MV-4-11 (cell line): ENCODE measurements at regions not wholly inside any gene's neighbourhood (a gene's known extent, or its start where the extent isn't known, plus 50 kb on each side); places are given as distances from the start of the nearest gene placed in this dataset.
"Not testable (repeated sequence)": the region's sequence is repeated elsewhere in the genome, so short reads cannot be mapped to it uniquely, and the experiment has no call there.

Experiments used
- DNase-seq: peaks from one replicate; lab custom pipeline; 2025; lab: John Stamatoyannopoulos, UW

DNA sequence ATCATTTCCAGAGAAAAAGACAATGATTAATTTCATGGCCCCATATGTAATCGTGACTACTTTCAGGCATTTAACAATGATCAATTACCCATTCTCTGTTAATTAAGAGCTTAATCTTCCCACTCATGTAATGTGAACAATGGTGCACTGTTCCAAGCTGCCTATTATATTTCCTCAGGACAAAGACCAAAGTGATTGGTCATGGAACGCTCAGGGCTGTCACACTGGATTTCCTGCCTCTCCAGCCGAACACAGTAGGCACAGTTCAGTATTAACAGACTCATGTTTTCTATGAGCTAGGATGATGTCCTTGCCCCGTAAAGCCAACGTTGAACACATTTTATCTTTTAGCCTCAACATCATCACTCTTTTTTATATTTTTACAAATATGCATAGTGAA is 142.7 kb upstream of the FZD8 start:
- no peak for DNase-seq

DNA sequence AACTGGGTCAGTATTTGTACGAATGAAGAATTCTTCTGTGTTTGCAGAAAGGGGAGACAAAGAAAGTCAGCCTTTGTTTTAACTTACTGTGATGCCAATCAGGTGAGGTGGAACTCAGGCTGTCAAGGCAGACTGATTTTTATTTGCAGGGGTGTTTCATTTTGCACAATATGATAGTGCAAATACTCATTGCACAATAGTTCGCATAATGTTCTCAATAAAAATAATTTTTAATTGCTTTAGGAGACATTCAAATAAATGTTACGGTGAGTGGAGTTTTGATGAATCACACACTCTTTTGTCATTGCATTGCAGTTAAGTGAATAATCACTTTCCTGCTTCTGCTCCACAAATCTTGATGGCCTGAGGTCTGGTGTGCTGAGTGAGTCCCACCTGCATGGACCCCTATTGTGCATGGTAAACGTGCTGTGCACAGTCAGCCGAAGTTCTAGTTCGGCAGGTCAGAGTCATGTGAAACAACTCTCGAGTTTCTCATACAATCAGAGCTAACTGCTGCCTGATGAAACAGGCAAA is 141.3 kb upstream of the FZD8 start:
- DNase-seq: no peak

DNA sequence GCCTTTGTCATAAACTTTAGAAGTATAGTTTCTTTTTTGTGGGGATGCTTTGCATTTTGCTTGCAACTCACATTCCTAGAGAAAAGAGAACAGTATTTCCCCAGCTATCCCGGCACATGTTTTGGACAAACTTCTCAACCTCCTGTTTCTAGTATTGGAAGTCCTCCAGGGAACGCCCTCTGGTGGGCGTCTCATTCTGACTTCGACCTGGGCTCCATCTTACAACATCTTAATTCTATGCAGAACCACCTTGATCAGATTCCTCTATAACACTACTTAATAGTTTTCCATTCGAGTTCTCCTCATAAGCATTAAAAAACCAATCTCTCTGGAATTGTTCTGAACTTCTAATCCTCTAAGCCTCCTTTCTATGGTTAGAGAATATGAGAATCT is 139.5 kb upstream of the FZD8 start:
- no peak for DNase-seq

DNA sequence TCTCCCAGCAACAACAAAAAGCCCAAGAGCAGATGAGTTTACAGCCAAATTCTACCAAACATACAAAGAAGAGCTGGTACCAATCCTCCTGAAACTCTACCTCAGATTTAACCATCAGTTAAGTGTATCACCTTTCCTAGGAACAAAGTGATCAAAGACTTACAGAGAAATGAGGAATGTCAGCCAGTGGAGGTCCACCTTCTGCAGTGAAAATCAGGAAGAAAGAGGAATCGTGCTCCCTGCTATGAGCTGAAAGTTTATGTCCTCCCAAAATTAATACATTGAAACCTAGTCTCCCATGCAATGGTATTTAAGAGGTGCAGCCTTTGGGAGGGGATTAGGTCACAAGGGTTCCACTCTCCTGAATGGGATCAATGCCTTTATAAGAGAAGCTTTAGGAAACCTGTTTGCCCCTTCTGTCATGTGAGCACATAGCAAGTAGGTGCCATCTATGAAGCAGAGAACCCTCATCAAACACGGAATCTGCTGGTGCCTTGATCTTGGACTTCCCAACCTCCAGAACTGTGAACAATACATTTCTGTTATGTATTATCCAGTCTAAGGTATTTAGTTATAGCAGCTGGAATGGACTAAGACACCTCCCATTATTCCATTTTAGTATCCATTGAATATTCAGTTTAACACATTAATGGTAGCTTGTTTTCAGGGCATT is 139.0 kb upstream of the FZD8 start:
- no peak for DNase-seq

DNA sequence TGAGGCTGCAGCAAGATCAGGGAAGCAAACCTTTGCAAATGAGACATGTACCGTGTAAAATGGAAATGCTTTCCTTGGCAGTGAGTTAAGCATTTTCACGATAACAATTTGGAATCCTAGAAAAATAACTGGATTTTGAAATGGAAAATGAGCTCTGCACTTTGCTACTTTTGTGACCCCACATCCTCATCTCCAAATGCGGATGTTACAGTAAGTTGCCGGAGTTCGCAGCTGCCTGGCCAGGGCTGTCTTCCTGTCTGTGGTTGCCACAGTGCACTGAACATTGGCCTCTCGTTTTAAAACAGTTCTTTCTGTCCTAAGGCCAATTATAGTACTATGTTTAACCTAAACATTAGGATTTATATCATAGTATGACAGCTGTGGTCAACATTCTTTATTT is 136.2 kb upstream of the FZD8 start:
- peak; percentile 83 for DNase-seq

DNA sequence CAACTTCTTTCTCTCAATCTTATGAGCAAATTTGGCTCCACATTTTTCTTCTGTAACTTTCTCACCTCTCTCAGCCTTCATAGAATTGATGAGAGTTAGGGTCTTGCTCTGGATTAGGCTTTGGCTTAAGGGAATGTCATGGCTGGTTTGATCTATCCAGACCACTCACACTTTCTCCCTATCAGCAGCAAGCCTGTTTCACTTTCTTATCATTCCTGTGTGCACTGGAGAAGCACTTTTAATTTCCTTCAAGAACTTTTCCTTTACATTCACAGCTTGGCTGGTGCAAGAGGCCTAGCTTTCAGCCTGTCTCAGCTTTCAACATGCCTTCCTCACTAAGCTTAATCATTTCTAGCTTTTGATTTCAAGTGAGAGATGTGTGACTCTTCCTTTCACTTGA is 134.5 kb upstream of the FZD8 start:
- not testable (repeated sequence) for DNase-seq

DNA sequence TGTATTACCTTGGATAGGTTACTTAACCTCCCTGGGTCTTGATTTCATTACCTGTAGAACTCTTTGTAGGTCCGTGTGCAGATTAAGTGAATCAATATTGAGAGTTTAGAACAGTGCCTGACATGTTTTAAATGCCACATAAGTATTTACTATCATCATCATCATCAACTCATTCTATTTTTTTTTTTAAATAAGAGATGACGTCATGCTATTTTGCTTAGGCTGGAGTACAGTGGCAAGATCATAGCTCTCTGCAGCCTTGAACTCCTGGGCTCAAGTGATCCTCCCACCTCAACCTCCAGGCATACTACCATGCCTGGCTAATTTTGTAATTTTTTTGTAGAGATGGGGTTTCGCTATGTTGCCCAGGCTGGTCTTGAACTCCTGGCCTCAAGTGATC is 132.0 kb upstream of the FZD8 start:
- DNase-seq: no peak

DNA sequence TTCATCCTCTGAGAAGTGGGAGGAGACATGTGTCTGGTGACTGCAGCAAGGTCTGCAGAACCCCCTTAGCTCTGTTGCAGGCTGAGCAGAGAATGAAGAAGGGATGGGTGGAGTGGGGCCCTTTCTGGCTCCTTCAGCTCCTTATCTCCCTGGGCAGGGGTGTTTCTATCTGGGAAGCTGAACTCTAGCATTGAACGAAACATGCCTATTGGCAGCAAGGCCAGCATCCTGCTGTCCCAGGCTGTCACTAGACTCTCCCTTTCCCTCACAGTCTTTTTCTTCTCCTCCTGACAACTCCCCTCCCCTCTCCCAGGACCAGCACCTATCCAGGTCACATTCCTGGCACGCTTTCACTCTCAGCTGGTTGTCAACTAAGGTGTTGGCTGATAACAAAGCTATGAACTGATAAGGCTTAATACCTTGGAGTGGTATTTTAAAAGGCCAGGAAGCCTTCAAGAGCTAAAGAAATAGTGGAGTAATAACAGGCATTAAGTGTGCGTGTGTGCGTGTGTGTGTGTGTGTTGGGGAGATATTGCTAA is 128.8 kb upstream of the FZD8 start:
- no peak for DNase-seq

DNA sequence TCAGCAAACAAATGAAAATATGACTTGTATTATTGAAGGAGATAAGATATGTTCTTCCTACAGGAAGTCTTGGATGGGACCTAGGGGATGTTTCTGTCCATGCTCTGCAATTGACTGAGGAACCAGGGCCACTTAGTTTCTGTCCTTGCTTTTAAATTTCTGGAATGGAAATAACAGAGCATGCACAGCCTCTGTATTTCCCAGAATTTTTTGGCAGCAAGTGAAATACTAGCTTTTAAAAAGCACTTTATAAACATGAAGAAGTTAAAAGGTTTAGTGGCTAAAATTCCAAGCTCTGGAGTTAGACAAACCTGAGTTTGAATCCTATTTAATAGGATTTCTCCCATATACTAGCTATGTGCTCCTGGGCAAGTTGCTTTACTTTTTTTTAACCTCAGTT is 127.7 kb upstream of the FZD8 start:
- DNase-seq: no peak

DNA sequence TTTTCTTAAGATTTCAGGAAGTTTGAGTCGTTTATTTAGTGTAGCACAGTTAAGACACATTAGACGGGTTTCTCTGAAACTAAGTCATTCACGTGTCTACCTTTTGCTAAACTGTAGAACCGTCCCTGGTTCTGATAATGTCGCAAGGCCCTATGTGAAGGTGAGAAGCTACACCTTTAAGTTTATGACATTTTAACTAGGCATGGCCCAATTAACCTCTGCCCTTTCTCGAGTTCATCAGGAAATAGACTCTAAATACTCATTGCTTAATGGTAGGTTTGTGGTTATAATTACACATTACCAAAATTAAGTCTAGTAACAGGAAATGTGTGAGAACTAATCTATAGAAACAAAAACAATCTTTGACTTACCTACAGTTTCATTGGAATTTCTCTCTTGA is 126.6 kb upstream of the FZD8 start:
- DNase-seq: peak; percentile 43

DNA sequence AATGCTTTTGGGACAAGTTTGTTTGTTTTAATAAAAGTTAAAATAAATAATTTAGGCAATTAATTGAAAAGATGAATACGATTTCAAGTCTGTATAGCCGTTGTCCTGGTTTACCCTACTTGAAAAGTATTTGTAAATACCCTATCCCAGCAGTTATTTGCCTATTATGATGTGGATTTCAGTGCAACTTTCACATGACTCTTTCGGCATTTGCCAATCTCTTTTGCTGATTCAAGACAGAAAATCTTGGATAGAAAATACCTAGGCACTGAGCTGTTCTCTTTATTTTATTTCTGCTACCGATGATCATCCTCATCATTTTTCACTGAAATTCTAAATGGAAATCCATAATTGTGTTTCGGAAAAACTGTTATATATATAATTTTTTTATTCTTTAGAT is 125.9 kb upstream of the FZD8 start:
- DNase-seq: no peak

DNA sequence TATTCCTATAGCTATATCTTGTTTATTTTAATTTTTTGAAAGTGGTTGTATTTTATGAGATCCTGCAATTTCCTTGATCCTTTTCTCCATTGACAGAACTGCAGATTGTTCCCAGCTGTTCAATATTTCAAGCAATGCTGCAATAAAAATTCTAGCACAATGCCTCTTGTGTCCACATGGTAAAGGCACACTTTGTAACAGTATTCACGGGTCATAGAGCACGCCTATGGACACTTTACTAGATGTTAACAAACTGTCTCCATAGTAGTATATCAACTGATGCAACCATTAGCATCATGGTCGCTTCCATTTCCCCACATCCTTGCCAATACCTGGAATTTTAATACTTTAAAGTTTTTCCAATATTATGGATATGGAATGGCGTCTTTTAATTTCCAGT is 123.9 kb upstream of the FZD8 start:
- no peak for DNase-seq

DNA sequence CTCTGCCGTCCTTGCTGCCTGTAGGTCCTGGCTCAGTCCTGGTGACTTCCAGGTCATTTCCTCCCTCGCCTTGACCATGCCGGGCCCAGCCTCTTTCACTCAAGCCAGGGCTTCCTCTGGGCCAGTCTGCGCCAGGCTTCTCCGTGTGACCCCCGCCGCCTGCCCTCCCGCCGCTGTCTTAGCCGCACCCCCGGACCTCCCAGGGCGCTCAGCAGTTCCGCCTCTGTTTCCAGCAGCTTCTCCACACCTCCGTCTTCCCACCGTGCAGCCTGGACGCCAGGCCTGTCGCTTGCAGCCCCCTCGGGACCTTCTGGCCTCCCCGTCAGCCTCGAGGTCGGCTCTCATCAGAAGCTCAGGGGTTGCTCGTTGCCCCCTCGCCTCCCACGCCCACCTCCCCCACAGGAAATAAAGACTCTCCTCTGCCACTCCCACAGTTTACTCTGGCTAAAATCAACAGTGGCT is 123.0 kb upstream of the FZD8 start:
- no peak for DNase-seq

DNA sequence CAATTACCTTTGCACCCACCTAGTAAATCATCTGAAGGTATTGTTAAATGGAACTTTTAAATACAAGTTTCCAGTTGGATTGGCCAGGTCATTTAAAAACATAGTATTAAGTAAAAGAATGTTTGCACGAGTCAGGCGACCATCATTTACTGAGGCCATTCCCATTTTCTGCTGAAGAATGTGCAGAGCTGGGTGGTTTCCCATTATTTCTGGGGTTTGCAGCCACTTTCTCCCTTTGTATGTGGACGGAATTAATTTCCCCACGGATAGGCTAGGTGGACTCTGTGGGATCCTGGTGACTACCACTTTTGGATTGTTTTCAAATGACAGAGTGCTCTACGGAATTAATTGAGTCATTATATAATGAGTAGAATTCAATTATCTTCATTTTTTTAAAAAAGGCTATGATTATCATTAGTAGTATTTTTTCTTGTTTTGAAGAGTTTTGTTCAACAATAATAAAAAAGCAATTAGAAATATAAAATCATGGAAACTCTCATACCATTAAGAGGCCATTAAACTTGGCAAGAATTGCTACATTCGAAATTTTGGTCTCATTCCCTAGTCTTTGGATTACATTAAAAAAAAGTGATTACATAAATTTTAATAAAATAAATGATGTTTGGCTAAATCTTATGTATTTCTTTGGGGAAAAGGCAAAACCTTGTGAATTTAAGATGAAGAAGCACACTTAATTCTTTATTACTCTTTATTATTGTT is 120.4 kb upstream of the FZD8 start:
- DNase-seq: no peak

DNA sequence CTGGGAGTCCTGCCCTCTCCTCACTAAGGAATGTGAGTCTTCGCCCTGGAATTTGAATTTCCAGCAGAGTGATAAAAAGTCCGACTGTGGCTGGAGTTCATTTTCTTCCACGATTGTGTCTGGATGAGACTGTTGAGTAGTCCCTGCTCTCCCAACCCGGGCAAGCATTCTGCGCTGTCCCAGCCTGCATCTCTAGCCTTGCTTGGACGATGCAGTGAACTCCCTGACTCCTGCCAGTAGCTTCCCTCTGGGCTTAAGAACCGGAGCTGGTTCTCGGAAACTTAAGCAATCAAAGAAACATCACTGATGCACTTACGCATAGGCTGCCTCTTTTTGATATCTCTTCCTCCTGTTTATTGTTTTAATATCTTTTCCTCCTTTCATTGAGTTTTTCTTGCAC is 116.0 kb upstream of the FZD8 start:
- DNase-seq: no peak

DNA sequence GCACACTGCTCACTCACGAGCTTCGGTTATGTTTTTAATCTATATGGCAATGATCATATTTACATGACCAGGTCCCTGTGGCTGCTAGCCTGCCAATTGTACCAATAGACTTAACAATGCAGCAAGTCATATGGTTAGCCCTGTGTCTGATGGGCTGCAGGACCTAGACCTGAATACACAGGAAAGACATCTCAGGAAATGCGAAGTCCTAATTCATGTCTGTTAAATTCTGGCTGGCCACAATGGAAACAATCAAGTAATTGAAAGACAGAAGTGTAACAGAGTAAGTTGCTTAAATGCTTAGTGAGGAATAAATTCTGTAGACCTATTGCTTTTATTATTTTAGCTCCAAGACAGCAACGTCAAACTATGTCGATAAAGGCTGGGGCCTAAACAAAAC is 112.4 kb upstream of the FZD8 start:
- DNase-seq: no peak

DNA sequence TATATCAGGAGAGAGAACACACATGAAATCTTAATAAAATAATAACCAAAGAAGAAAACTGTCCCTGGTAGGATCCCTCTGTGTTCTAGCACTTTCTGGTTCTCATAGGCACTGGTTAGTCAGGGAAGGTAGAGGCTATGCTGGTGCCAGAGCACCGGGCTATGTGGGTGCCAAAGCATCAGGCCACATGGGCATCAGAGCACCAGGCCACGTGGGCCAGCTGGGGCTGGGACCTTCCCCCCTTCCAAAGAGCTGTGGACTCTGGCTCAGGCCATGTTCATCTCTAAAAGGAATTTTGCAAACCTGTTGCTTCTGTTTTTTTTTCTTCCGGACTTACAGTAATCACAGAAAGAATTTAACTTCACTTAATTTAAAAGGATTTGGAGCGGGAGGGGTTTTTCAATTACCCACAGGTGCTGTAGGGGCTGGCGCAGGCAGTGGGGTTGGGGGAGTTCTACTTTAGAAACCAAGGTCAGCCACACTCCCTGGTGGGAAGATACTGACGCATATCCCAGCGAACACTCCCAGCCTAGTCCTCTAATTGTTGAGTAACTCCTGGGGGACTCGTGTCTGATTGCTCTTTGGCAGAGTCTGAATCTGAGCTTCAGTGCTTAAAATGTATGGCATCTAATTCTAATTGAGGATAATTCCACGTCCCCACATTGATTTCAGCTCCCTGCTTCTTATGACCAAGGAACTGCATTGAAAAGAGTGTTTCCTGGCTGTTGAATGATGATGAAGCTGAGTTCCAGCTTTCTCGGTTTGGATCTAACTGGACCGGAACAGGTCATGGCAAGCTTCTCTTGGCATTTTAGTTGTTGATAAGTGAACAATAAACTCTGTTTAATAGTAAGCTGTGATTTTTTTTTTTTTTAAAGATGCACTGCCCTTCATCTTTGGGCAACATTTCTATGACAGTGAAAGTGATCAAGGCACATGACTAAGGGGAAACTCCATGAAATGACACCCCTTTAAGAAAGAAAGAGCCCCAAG is 110.7 kb upstream of the FZD8 start:
- no peak for DNase-seq

DNA sequence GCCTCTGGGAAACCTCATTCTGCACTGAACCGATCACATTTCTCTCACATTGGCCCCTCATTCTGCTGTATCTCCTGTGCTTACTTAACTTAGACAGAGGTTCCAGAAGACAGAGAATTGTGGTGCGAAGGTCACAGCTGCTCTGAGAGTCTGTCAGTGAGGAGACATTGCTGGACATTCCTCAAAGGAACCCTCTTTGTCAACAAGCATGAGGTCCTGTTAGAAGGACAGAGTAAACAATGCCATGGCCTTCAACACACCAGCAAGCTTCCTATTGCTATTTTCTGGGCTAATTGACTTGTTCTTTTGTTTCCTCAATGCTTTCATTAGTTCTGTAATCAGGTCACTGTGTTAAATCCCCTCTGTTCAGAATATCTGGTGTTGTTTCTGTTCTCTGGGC is 109.3 kb upstream of the FZD8 start:
- DNase-seq: no peak

DNA sequence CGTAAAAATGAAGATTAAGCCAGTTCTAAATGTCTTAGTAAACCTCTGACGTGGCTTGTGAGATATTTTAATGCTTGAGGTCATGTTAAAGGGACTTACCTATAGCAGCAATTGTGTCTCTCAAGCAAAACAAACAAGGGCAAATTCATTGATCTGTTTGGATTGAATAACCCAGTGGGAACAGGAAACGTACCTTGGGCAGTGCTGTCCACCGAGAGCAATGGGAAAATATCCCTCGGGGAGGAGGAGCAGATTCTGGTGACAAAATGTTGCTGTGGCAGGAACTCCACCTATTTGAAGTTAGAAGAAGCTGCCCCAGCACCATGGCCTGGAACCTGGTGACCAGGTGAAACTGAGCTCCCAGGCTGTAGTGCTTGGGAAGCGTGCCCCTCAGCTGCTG is 107.1 kb upstream of the FZD8 start:
- DNase-seq: peak; percentile 30

DNA sequence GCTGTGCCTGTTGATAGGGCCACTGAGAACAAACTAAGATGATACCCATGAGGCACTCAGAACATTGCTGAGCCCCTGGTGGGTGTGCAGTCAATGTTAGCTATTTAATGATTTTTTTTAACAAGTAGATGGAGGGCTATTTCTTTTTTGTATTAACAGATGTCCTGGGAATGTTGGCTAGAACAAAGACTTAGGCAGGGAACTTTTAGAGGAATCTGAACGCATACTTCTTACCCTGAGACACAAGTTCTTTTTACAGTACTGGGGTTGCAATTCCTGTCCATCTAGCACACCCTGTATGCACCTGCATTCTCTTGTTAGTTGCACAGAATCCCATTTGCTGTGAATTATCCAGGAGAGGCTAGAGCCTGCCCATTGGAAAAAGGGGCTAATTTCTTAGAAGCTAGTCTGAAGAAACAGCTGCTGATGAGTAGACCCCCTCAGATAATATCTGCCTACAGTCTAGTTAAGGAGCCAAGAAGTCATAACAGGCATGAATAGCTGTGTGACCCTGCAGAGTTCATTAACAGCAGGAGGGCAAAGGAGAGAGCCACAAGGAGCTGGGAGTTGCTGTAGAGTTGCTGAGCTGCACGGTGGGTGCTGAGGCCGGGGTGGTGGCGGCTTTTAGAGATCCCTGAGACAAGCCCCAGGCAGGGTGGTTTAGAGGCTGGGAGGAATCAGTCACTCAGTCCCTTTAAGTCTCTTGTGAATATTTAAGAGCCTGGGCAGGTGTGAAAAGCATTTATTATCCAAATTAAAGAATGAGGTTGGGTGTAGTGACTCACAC is 103.7 kb upstream of the FZD8 start:
- no peak for DNase-seq

DNA sequence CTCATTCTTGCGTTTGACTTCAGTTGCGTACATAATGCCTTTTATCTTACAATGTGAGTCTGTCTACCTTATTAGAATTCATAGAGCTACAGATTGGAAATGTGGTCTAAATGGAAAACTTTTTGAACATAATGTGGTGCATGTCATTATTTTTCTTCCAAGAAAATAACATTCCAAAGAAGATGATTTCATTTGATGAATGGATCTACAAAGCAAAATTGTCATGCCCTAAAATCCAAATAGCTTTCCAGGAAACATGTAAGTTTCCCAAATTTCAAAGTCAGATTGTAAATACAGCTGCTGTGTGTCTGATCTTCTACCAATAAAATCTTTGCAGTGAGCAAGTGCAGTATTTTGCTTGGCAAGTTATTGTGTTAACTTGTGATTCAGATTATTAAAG is 101.8 kb upstream of the FZD8 start:
- no peak for DNase-seq
